Panc1 (cell line): ENCODE measurements at regions not wholly inside any gene's neighbourhood (a gene's known extent, or its start where the extent isn't known, plus 50 kb on each side); places are given as distances from the start of the nearest gene placed in this dataset.

Experiments used
- ATAC-seq: fragments of 200-7000 bp; cut with Tn5 transposase; 2 replicates; pipeline ENCODE4 v1.9.1; 2020; ENCODE audit warnings: mild to moderate bottlenecking, moderate library complexity
- BruUV-seq: library from RNA; stranded (reverse); fragments of 400-500 nt; replicated peaks from 2 replicates; lab custom pipeline; 2021; lab: Mats Ljungman, UMichigan
- CTCF ChIA-PET: fragments of 300-600 bp; sonication (Branson Sonifier 250); formaldehyde crosslinking; loops from one replicate; lab custom pipeline; 2022; ENCODE audit warnings: antibody characterized with exemption; lab: Charles Lee
- POLR2A ChIA-PET: fragments of 300-600 bp; sonication (Branson Sonifier 250); formaldehyde crosslinking; loops from one replicate; lab custom pipeline; 2022; ENCODE audit warnings: antibody characterized with exemption; lab: Charles Lee
- DNase-seq: peaks from one replicate; pipeline ENCODE4 v3.0.0-alpha.2; 2010; ENCODE audit warnings: low read depth, low spot score
- H3K27ac ChIP-seq: 2 replicates; pipeline ENCODE4 v1.5.1; 2011; ENCODE audit warnings: mild to moderate bottlenecking, low read length, inconsistent platforms
- H3K27me3 ChIP-seq: fragments of 200-500 bp; sonication (Bioruptor generic); 2 replicates; pipeline ENCODE4 v1.6.0; 2014; ENCODE audit warnings: low read length, inconsistent platforms; ENCODE audit not compliant: control insufficient read depth, insufficient read depth
- H3K36me3 ChIP-seq: fragments of 200-500 bp; sonication (Bioruptor generic); 2 replicates; pipeline ENCODE4 v1.5.1; 2014; ENCODE audit warnings: inconsistent platforms, mild to moderate bottlenecking, low read length, moderate library complexity; ENCODE audit not compliant: control insufficient read depth, insufficient read depth
- H3K4me1 ChIP-seq: 2 replicates; pipeline ENCODE4 v1.5.1; 2011; ENCODE audit warnings: inconsistent platforms, mild to moderate bottlenecking, low read length, moderate library complexity; ENCODE audit not compliant: control insufficient read depth, insufficient read depth
- H3K4me3 ChIP-seq, 2 experiments: 2 replicates each; pipeline ENCODE4 v1.5.1; 2011 to 2012; ENCODE audit warnings: low read depth in 2 of 2, low read length in 2 of 2, mild to moderate bottlenecking in 2 of 2, inconsistent platforms in 1 of 2, moderate library complexity in 1 of 2
- H3K9me3 ChIP-seq: fragments of 200-500 bp; sonication (Bioruptor generic); 2 replicates; pipeline ENCODE4 v1.5.1; 2014; ENCODE audit warnings: low read depth, mild to moderate bottlenecking, inconsistent platforms, low read length, moderate library complexity; ENCODE audit not compliant: control insufficient read depth, insufficient read depth
- CTCF ChIP-seq: fragments of 450-650 bp; IDR thresholded peaks from 2 replicates; pipeline ENCODE4 v1.5.1; 2017; ENCODE audit warnings: mild to moderate bottlenecking
- POLR2AphosphoS5 ChIP-seq: IDR thresholded peaks from 2 replicates; pipeline ENCODE4 v1.6.1; 2012; ENCODE audit warnings: mild to moderate bottlenecking, low read depth, low read length, moderate library complexity
- REST ChIP-seq, 2 experiments: IDR thresholded peaks; 2 replicates each; pipeline ENCODE4 v1.6.1; 2011 to 2012; ENCODE audit warnings: low read depth in 2 of 2, control low read depth in 1 of 2, low read length in 1 of 2, mild to moderate bottlenecking in 1 of 2, moderate library complexity in 1 of 2; ENCODE audit not compliant: insufficient read depth in 1 of 2
- SIN3A ChIP-seq: IDR thresholded peaks from 2 replicates; pipeline ENCODE4 v1.6.1; 2012; ENCODE audit warnings: low read depth, mild to moderate bottlenecking, low read length, moderate library complexity, borderline replicate concordance; ENCODE audit not compliant: insufficient read depth
- TCF7L2 ChIP-seq: IDR thresholded peaks from 2 replicates; pipeline ENCODE4 v1.6.1; 2011; ENCODE audit warnings: mild to moderate bottlenecking, low read depth, low read length, inconsistent platforms
- in situ Hi-C: cut with HindIII; loops from 2 replicates; pipeline ENCODE4 v1.10.0; 2016; ENCODE audit warnings: low sequenced_read_pairs, low pct_unique_long_range_greater_than_20kb
- intact Hi-C: fragments of 100-400 bp; cut with micrococcal nuclease; formaldehyde crosslinking; loops from one replicate; pipeline ENCODE4 v1.10.0; 2022; ENCODE audit not compliant: unreplicated experiment

- CTCF ChIA-PET: no interaction called here
- Histone ChIP-seq H3K4me1 (no peaks in the 10 kb centered on the region), H3K36me3 (no peaks in the 10 kb centered on the region), H3K9me3 (no peaks in the 10 kb centered on the region), H3K27ac (no peak overlapping the region), H3K4me3 (no peak overlapping the region), H3K27me3 (no peaks in the 10 kb centered on the region)
- POLR2A ChIA-PET: no interaction called here
- intact Hi-C loops (loop anchor here (5.0 kb wide), 1 partner anchor 40 kb away; no protein-coding TSS in a partner anchor), in situ Hi-C loops (no loop called here)
- ATAC-seq (no peak), DNase-seq (no peak)
- BruUV-seq: no TSS peak
- TF ChIP-seq POLR2AphosphoS5 (no peak), SIN3A (no peak), TCF7L2 (no peak), CTCF (no peak), REST (IDR thresholded peaks at IDR 0.05; ENCODE audit: insufficient read depth in 1 of 2, low read depth in 2 of 2, low read length in 1 of 2) (no peak)
These were observed 636.2 kb upstream of the SPRY2 start for GRCh38 chr13:80977168-80977567.

- ATAC-seq (no peak), DNase-seq (no peak)
- ChIA-PET POLR2A (no interaction called here), CTCF (no interaction called here)
- H3K27ac ChIP-seq: no peak overlapping the region
- no peaks in the 10 kb centered on the region for H3K27me3 ChIP-seq
- H3K9me3 ChIP-seq: no peaks in the 10 kb centered on the region
- H3K4me1 ChIP-seq: no peaks in the 10 kb centered on the region
- no peak overlapping the region for H3K4me3 ChIP-seq
- H3K36me3 ChIP-seq: no peaks in the 10 kb centered on the region
- no TSS peak for BruUV-seq
- in situ Hi-C loops: no loop called here
- intact Hi-C loops: loop anchor here (5.0 kb wide), 1 partner anchor 41 kb away; no protein-coding TSS in a partner anchor
- no peak for TF ChIP-seq CTCF
- no peak for TF ChIP-seq REST (IDR thresholded peaks at IDR 0.05; ENCODE audit: insufficient read depth in 1 of 2, low read depth in 2 of 2, low read length in 1 of 2)
- no peak for TF ChIP-seq TCF7L2
- TF ChIP-seq SIN3A: no peak
- no peak for TF ChIP-seq POLR2AphosphoS5
These were observed 635.0 kb upstream of the SPRY2 start for GRCh38 chr13:80975903-80976302.
